ENCODE measurements at regions not wholly inside any gene's neighbourhood (a gene's known extent, or its start where the extent isn't known, plus 50 kb on each side); places are given as distances from the start of the nearest gene placed in this dataset.

DNA sequence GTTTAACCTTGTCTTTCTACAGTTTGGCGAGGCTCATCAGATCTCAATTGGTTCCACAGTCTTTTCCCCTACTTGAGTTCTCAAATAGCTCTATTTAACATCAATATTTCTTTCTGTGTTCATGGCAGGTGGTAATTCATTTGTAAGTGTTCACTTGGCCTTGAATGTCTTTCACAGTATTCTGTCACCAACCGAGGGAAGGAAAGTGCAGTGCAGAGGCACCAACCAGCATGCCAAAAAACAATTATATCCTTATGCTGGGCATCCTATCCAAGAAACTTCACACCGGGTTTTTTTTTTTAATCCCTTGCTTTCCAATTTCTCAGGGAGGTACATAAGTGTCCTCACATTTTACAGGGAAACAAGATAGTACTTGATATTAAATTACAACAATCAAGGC is 55.0 kb upstream of the ZC3H12C start:
- TF ChIP-seq CTCF (IDR thresholded peaks at IDR 0.05): no peak
- no peak for TF ChIP-seq POLR2AphosphoS5 (IDR thresholded peaks at IDR 0.05)
- TF ChIP-seq EP300 (IDR thresholded peaks at IDR 0.05): no peak

Data from esophagus muscularis mucosa (tissue), 4 donors.